ENCODE measurements at regions not wholly inside any gene's neighbourhood (a gene's known extent, or its start where the extent isn't known, plus 50 kb on each side); places are given as distances from the start of the nearest gene placed in this dataset.

DNA sequence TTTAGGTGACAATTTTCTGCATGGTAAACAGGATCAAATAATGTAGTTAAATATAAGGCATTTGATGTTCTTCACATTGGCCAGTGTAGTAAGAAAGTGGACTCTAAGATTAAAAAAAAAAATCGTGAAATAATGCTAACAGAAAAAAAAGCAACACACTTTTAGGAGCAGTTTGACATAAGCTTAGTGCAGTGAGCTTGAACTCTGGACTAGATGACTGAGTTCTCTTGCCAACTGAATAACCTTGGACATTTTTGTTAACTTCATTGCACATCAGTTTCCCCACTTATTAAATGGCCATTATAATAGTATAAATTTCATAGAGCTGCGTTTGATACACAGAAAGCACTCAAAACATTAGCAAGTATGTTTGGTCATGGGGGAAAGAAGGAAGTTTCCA, 649.3 kb upstream of the ADGRL4 start:
- no peak for DNase-seq (ENCODE audit: low spot score)

DNA sequence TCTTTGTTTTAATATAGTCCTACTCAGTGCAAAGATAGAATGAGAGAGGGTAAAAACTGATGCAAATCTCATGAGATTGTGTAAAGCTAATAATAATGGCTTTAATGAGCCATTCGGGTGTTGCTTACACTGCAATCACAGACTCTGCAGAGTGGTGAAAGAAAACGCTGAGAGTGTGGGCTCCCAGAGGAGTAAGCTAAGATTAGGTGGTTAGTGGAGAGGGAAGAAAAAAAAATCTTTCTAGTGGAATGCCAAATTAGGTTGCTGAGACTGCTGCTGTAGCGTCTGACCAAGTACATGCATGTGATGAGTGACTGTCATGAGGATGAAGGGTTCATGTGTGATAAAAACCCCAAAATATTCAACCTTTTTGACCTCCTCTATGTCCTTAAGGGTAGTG, 645.9 kb upstream of the ADGRL4 start:
- DNase-seq (ENCODE audit: low spot score): no peak

DNA sequence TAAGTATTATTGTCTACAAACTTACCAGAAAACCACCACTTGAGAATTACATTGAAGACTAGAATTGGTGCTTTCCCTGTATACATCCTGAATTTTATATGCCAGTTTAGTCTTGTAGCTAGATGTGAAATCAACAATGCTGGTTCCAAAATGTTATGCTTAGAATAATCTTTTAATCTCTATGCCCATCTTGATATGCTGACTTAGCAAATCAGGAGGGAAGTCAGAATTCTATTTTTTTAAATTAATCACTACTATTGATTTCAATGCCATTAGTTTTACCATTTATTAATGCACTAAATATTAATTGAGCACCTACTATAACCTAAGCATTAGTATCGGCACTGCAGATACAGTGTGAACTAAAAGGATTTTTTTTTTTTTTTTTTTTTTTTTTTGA, 641.6 kb upstream of the ADGRL4 start:
- DNase-seq (ENCODE audit: low spot score): no peak

DNA sequence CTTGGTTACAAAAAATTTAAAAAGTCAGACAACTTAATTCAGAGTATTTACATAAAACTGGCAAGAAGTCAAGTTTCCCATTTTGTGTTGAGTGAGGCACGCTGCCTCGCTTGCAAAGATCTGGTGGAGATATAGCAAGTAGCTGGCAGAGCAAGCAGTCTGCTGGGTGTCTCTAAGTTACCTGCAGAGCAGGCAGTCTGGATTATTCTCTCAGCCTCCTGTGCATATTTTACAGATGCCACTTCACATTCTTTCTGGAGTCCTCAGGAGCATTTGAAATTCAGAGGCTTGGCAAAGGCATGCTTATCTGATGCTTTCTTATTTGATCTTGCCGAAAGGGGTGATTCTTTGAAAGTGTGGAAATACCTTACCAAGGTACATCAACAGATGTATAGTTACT, 640.4 kb upstream of the ADGRL4 start:
- peak; percentile 58 for DNase-seq (ENCODE audit: low spot score)

- no peak for DNase-seq (ENCODE audit: low spot score)
These were observed 631.9 kb upstream of the ADGRL4 start for GRCh38 chr1:79638382-79638781.

GRCh38 chr1:79633456-79633855, 626.9 kb upstream of the ADGRL4 start:
- no peak for DNase-seq (ENCODE audit: low spot score)

DNA sequence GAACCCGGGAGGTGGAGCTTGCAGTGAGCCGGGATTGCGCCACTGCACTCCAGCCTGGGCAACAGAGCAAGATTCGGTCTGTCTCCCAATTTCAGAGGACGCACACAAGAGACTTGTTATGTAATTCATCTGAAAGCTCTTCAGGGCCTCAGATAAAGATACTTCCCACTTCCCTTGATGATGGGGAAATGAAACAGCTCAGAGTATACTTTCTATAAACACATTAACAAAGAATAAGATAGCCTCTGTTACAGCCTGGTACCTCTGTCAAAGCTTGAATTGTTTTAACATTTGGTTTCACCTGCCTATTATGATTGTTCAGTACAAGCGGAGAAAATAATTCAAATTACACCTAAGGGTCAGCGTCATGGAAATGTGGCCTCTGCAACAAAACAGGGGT, 622.9 kb upstream of the ADGRL4 start:
- DNase-seq (ENCODE audit: low spot score): no peak

GRCh38 chr1:79617777-79618176, 611.2 kb upstream of the ADGRL4 start:
- DNase-seq (ENCODE audit: low spot score): no peak

GRCh38 chr1:79614762-79615161, 608.2 kb upstream of the ADGRL4 start:
- no peak for DNase-seq (ENCODE audit: low spot score)

DNA sequence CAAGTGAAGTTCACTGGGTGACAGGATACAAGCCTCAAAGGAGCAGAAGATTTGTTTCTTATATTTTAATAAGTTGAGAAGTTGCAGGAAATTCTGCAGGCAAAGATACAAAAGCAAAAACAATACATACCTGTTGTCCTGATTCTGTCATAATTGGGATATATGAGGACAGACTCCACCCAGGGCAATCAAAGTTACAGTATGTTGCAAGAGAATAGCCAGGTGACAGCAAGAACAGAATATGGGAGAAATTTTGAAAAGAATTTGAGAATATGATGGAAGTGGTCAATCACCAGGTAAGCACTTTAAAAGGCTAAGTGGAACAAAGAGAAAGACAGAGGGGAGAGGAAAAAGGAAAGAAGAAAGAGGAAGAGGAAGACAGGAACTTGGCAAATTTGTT, 607.6 kb upstream of the ADGRL4 start:
- DNase-seq (ENCODE audit: low spot score): no peak

DNA sequence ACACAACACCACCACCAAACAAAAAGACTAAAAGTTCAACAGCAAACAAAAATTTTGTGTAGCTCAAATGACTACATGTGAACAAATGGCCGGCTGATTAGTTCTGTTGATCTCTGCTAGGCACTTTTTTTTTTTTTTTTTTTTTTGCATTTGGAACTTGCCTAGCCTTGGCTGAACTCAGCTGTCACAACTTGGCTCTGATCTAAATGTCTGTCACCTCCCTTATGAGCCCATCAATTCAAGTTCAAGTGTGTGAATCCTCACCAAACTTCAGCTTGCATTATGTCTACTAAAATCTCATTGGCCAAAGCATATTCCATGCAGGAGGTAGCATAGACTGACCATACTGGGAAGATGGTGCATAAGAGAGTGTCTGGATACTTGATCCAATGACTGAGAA, 606.5 kb upstream of the ADGRL4 start:
- DNase-seq (ENCODE audit: low spot score): no peak

DNA sequence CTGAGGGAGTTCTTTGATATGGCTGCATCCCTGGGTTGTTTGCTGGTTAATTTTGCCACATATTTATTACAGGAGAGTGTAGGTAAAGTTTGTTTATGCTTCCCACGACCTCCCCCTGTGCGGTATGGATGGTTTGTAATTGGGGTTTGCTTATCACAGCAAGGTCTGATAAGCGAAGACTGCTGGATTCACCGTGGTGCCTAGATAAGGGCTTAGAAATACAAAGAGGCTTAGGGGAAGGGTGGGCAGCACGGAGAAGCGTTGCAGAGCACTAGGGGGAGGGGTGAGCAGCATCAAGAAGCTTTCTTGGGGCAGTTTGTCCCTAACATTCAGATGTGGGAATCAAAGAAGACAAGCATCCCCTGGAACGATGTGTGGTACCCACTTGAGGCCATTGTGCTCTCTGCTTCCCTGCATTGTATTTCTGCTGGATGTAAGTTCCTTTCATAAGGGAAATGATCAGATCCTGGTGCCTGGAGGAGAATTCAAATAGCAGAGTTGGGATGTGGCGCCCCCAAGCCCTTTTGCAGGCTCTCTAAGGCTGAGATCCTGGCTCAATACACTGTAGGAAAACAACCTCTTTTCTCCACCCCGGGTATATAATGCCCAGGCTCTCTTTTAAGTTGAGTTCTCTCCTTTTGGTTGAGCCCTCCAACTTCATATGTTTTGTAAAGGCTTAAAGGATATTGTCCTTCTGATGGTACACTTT, 598.1 kb upstream of the ADGRL4 start:
- DNase-seq (ENCODE audit: low spot score): no peak

DNA sequence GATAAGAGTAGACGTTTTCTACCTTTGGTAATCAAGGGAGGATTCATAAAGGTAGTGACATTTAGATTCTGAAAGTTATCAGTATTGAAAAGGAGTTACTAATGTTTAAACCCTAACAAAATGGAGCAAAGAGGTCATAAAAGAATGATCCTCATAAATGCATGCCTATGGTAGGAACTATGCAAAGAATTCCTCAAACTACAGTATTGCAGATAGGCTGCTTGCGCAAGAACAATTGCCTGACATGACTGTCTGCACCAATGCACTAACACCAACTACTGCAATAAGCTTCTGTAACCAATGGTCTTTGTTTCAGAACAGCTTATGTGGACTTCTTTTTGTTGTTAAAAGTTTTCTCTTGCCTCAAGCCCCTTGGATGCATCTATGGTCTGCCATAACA, 597.3 kb upstream of the ADGRL4 start:
- DNase-seq (ENCODE audit: low spot score): peak; percentile 27

- no peak for DNase-seq (ENCODE audit: low spot score)
These were observed 592.7 kb upstream of the ADGRL4 start for GRCh38 chr1:79599257-79599656.

DNA sequence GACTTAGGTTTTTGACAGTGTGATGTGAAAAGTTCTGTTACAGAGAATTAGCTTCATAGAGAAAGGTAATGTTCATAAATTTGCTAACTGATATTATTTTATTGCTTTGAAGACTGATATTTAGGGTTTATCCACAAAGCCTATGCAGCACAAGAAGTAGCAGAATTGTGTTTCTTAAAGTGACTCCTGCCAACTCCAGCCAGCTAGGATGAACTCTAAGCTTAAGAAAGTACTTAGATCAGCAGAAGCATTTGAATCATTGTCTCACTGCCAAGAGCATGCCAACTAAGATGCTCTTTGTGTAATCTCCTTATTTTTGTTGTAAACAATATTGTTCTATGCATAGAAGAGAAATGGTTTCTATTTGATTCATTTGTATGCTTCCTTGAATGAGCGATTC, 589.4 kb upstream of the ADGRL4 start:
- peak; percentile 78 for DNase-seq (ENCODE audit: low spot score)

- no peak for DNase-seq (ENCODE audit: low spot score)
These were observed 587.7 kb upstream of the ADGRL4 start for GRCh38 chr1:79594121-79594698.

DNA sequence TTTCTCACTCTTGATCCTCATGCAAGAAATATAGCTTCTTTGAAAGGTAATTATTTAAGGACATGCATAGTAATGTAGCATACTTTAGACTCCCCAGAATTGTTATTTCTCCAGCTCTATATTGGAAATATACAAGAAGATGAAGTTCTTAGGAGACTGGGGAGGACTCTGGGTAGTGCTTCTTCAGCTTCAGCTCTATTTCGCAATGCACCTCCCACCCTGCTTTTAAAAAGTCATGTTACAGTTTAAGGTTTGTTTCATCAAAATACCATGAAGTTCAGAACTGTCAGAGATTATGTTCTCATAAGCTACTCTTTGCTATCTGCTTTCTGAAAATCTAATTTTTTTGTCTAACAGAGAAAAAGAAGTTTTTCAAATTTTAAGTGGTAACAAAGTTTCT, 586.2 kb upstream of the ADGRL4 start:
- peak; percentile 4 for DNase-seq (ENCODE audit: low spot score)

- DNase-seq (ENCODE audit: low spot score): no peak
These were observed 582.2 kb upstream of the ADGRL4 start for GRCh38 chr1:79588719-79589118.

DNA sequence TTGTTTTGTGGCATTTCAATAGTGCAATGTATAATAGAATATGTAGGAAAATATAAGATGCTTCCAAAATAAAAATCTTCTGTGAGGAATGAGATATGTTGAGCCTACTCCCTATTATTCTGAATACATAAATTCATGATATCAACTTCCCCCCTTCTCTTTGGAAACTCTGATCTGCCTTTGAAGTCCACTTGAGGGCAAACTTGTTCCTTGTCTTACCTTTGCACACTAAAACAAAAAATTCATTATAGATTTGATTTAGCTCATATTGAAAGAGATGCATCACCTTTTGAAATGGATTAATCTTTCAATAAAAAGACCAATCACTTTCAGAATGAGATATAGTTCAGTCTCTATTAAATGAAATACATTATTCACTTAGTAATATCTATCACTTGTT, 580.7 kb upstream of the ADGRL4 start:
- no peak for DNase-seq (ENCODE audit: low spot score)

GRCh38 chr1:79585801-79586200, 579.3 kb upstream of the ADGRL4 start:
- DNase-seq (ENCODE audit: low spot score): no peak

DNA sequence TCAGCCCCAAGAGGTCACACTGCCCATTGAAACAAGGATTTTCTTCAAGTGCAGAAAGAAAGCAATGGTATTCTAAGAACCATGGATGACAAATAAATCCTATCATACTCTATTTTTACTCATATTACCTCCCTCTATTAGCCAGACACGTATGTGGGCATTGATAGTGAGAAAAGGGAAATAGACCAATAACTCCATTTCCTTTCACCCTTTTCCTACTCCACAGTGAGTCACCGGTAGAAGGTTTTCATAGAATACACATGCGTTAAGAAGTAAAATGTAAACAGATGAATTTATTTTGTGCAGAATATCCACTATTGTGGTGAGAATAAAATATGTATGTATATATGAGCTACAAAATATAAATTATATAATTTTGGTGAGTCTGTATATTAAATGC, 568.9 kb upstream of the ADGRL4 start:
- DNase-seq (ENCODE audit: low spot score): no peak

DNA sequence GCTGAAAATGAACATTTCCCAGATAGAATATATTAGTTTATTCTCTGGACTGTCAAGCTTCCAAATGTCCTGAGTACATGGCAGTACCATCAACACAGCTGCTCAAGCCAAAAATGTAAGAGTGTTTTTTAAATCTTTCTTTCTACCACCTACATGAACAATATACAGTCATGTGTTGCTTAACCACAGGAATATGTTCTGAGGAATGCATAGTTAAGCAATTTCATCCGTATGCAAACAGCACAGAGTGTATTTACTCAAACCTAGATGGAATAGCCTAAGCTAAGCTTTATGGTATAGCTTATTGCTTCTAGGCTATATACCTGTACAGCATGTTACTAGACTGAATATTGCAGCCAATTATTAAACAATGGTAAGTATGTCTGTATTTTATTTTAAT, 561.9 kb upstream of the ADGRL4 start:
- DNase-seq (ENCODE audit: low spot score): no peak

DNA sequence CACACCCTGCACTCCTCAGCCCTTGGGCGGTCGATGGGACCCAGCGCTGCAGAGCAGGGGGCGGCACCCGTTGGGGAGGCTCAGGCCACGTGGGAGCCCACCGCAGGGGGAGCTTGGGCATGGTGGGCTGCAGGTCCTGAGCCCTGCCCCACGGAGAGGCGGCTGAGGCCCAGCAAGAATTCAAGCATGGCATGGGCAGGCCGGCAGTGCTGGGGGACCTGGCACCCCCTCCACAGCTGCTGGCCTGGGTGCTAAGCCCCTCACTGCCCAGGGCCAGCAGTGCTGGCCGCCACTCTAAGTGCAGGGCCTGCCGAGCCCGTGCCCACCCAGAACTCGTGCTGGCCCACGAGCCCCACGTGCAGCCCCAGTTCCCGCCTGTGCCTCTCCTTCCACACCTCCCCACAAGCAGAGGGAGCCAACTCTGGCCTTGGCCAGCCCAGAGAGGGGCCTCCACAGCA, 555.0 kb upstream of the ADGRL4 start:
- DNase-seq (ENCODE audit: low spot score): no peak

DNA sequence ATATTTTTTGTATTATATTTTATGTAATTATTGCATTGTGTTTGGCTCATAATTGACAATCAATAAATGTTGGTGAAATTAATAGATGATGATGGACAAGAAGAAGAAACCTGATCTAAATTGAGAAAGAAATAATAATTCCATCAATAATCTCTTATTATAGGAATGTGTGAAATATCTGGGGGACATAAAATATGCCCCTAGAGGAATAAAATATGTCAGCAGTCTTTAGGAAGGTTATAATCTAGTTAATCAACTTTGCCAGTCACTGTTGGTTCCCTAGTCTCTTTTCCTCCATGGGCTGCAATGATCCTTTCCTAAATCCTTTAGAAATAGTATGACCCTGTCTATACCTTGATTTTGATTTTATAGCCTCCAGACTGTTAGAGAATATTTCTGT, 549.7 kb upstream of the ADGRL4 start:
- DNase-seq (ENCODE audit: low spot score): no peak
